DOHH2 (cell line): ENCODE measurements at regions not wholly inside any gene's neighbourhood (a gene's known extent, or its start where the extent isn't known, plus 50 kb on each side); places are given as distances from the start of the nearest gene placed in this dataset.

Experiments
- EZH2phosphoT487 ChIP-seq: fragments of 200-600 bp; sonication (generic); IDR thresholded peaks from 2 replicates; pipeline ENCODE4 v1.6.1; 2017; ENCODE audit warnings: borderline replicate concordance, mild to moderate bottlenecking, antibody characterized with exemption, low read length, moderate library complexity, mixed read lengths
- TF ChIP-seq, protein P1 (sequence below): fragments of 200-600 bp; sonication (generic); IDR thresholded peaks from one replicate; pipeline ENCODE4 v1.5.1; 2014; ENCODE audit warnings: antibody characterized with exemption, mild to moderate bottlenecking, low read depth, low read length; ENCODE audit not compliant: poor library complexity, severe bottlenecking

DNA sequence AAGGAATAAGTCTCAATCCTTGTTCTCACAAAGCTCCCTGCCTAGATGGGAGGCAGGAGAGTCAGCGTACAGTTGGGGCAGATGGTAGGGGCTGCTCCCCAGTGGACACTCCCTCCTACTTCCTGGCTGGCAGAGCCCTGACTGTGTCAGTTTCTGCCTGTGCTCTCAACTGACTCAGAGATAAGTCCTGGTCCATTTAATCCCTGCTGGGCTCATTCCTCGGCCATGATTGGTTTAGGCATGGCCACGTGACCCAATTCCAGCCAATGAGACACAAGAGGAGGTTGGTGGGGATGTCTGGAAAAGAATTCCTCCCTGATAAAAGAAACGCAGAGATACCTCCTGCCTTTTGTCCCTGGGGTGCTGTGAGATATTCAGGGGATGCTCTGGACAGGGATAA lies 118.1 kb upstream of the SLC6A11 start:
- TF ChIP-seq, protein P1, sequence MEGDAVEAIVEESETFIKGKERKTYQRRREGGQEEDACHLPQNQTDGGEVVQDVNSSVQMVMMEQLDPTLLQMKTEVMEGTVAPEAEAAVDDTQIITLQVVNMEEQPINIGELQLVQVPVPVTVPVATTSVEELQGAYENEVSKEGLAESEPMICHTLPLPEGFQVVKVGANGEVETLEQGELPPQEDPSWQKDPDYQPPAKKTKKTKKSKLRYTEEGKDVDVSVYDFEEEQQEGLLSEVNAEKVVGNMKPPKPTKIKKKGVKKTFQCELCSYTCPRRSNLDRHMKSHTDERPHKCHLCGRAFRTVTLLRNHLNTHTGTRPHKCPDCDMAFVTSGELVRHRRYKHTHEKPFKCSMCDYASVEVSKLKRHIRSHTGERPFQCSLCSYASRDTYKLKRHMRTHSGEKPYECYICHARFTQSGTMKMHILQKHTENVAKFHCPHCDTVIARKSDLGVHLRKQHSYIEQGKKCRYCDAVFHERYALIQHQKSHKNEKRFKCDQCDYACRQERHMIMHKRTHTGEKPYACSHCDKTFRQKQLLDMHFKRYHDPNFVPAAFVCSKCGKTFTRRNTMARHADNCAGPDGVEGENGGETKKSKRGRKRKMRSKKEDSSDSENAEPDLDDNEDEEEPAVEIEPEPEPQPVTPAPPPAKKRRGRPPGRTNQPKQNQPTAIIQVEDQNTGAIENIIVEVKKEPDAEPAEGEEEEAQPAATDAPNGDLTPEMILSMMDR, result no peak
- no peak for TF ChIP-seq EZH2phosphoT487
